Stimulated activated CD8-positive, alpha-beta memory T cell treated with anti-CD3 and anti-CD28 coated beads, Interleukin-12 subunit alpha, Interleukin-12 subunit beta, amount 100 ng/mL, for 4 hours (primary cell): ENCODE measurements at regions not wholly inside any gene's neighbourhood (a gene's known extent, or its start where the extent isn't known, plus 50 kb on each side); places are given as distances from the start of the nearest gene placed in this dataset.
"Not testable (repeated sequence)": the region's sequence is repeated elsewhere in the genome, so short reads cannot be mapped to it uniquely, and the experiment has no call there.

Source experiments
- DNase-seq: peaks from one replicate; pipeline ENCODE4 v3.0.0-alpha.2; 2020; ENCODE audit warnings: low read depth

GRCh38 chr5:116947691-116948528 lies 373.3 kb upstream of the SEMA6A start:
- peak; percentile 0 for DNase-seq

GRCh38 chr5:116945613-116946382 lies 371.2 kb upstream of the SEMA6A start:
- not testable (repeated sequence) for DNase-seq

GRCh38 chr5:116944183-116944582 lies 369.6 kb upstream of the SEMA6A start:
- no peak for DNase-seq

- no peak for DNase-seq
Observed at GRCh38 chr5:116942622-116943021, 368.0 kb upstream of the SEMA6A start.

GRCh38 chr5:116939641-116940040 lies 365.0 kb upstream of the SEMA6A start:
- DNase-seq: no peak

GRCh38 chr5:116938488-116938887 lies 363.9 kb upstream of the SEMA6A start:
- no peak for DNase-seq

GRCh38 chr5:116935561-116936162 lies 361.0 kb upstream of the SEMA6A start:
- no peak for DNase-seq

- no peak for DNase-seq
Observed at GRCh38 chr5:116930616-116931015, 356.0 kb upstream of the SEMA6A start.

- DNase-seq: no peak
Observed at GRCh38 chr5:116923344-116923743, 348.7 kb upstream of the SEMA6A start.

- no peak for DNase-seq
Observed at GRCh38 chr5:116922532-116922931, 347.9 kb upstream of the SEMA6A start.

GRCh38 chr5:116914869-116915504 lies 340.4 kb upstream of the SEMA6A start:
- DNase-seq: no peak

GRCh38 chr5:116912221-116912620 lies 337.6 kb upstream of the SEMA6A start:
- no peak for DNase-seq

GRCh38 chr5:116911074-116911473 lies 336.5 kb upstream of the SEMA6A start:
- DNase-seq: no peak

GRCh38 chr5:116908537-116908936 lies 333.9 kb upstream of the SEMA6A start:
- DNase-seq: no peak

GRCh38 chr5:116905885-116906284 lies 331.3 kb upstream of the SEMA6A start:
- DNase-seq: no peak

GRCh38 chr5:116900793-116901192 lies 326.2 kb upstream of the SEMA6A start:
- no peak for DNase-seq

GRCh38 chr5:116898917-116899316 lies 324.3 kb upstream of the SEMA6A start:
- DNase-seq: no peak

GRCh38 chr5:116897291-116897690 lies 322.7 kb upstream of the SEMA6A start:
- DNase-seq: no peak

GRCh38 chr5:116896001-116896400 lies 321.4 kb upstream of the SEMA6A start:
- DNase-seq: no peak

- no peak for DNase-seq
Observed at GRCh38 chr5:116892993-116893392, 318.4 kb upstream of the SEMA6A start.

GRCh38 chr5:116887104-116887503 lies 312.5 kb upstream of the SEMA6A start:
- DNase-seq: no peak

GRCh38 chr5:116885825-116886224 lies 311.2 kb upstream of the SEMA6A start:
- no peak for DNase-seq
